ENCODE measurements at regions not wholly inside any gene's neighbourhood (a gene's known extent, or its start where the extent isn't known, plus 50 kb on each side); places are given as distances from the start of the nearest gene placed in this dataset.
"Not testable (repeated sequence)": the region's sequence is repeated elsewhere in the genome, so short reads cannot be mapped to it uniquely, and the experiment has no call there.

DNA sequence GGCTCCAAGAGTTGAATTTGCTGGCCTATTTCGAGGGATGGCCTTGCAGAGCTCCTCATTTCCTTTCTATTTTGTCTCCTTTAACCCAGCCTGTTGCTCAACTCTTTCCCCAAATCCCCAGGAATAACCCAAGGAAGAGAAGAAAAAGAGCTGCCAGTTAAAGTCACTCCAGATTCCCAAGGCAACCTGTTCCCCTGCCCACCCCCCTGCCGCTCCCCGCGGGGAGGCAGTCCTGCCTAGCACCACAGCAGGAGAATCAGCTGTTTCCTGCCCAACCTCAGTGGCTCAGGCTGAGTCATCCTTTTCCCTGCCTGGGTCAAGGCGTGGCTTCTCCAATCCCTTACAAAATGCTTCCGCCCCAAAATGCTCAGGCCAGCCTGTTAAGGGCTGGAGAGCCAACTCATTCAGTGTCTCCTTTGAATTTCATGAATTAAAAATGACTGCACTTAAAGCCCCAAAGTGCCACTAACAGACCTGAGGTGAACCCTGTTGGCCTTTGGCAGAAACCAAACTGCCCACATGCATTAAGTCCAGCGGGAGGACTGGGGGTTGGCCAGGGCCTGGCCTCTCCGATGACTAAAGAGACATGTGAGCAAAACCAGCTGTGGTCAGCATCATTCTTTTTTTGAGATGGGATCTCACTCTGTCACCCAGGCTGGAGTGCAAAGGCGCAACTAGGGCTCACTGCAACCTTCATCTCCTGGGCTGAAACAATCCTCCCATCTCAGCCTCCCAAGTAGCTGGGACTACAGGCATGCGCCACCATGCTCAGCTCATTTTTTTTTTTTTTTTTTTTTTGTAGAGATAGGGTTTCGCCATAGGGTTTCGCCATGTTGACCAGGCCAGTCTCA is 83.2 kb upstream of the KIF5B start:
- DNase-seq, result no peak

DNA sequence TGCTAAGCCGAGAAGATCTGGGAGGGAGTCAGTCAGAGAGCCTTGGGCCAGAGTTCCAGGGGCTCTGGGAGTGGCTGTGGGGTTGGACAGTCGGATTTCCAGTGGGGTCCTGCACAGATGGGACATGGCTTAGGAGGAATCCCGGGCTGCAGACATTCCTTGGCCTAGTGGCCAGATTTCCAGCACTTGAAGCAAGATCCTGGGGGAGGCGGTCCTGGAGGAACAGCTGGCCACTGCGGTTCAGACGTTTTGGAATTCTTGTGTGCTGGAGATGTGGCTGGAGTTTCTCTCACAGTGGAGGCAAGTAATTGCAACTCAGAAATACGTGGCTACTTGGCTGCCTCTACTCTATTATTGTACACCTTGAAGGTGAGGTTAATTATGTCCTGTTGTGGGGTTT is 80.7 kb upstream of the KIF5B start:
- DNase-seq, result not testable (repeated sequence)

DNA sequence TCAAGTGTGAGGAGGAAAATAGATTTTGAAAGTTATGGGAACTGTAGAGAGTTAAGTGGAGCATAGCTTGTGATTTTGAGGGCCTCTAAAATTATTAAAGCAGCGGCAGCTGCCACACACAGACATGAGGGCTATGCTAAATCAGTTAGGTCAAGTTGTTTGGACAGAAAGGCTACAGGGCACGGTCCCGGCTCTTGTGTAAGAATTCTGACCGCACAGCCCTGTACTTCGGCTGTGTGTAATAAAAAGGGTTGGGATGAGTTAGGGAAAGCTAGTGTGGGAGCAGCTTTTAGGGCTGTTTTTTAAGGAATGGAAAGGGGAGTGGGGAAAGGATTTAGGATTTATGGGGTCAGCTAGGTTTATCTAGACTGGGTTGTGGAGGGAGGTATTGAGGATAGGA is 79.6 kb upstream of the KIF5B start:
- DNase-seq, result not testable (repeated sequence)

DNA sequence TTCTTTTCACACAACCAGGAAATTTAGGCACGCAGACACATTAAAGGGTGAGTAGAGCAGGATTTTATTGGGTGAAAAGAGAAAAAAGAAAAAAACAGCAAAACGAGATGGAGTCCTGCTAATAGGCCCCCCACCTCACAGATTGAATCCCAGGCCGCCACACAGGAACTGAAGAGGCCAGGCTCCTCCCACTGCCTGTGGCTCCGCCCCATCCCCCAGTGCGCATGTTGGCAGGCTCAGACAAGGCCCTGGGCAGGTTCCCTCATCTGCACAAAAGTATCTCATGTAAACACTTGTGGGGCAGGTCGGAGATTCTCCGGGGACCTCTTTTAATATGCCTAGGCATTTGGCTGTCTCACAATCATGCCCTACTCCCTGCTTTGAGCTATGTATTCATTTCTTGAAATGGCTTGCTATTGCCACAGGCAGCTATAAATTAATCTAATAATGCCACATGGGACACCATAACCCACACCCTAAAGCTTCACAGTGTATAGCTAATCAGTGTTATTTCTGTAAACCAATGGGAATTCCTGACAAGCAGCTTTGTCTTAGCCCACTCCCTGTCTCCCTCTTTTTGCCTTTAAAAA is 76.2 kb upstream of the KIF5B start:
- DNase-seq, result no peak

DNA sequence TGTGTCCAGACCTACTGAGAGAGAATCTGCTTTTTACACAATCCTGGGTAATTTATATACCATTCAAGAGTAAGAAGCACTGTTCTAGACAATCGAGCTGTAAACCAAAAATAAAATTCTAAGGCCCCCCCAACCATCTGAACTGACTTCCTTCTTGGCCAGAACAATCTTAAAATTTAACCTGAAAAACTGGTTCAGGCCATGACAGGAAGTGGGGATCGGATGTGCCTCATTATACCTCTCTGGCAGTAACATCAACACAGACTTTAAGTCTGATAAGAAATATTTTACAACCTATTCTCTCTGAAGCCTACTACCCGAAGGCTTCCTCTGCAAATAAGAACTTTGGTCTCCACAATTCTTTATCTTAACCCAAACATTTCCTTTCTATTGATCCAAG is 75.2 kb upstream of the KIF5B start:
- no peak for DNase-seq

DNA sequence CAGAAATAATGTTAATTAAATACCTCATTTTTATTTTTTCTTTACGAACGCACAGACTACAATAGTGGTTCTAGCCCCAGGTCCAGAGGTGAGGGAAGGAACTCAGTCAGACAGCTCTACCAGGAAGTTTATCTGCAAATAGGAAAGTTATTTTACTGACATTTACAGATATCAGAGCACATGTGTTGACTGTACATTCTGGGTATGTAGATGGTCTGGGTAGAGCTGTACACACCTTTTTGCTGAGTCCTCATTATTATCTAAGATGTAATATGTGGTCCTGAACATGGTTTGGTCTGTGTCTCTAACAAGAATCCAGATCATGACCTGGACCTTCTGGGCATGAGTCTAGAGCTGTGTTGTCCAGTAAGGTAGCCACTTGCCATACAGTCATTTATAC is 74.6 kb upstream of the KIF5B start:
- no peak for DNase-seq

DNA sequence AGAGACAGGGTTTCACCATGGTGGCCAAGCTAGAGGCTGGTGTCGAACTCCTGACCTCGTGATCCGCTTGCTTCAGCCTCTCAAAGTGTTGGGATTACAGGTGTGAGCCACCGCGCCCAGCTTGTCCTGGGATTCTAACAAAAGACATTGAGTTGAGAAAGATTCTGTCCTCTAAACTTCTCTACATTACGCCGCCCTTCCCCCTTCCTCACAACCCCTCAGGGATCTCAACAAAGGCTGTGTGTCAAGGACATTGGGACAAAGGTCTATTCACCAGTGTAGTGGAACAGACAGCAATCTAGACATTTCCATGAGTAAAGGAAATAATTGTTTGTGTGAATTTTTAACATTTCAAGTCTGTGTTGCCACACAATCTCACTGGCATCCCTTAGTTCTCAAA is 68.8 kb upstream of the KIF5B start:
- no peak for DNase-seq

DNA sequence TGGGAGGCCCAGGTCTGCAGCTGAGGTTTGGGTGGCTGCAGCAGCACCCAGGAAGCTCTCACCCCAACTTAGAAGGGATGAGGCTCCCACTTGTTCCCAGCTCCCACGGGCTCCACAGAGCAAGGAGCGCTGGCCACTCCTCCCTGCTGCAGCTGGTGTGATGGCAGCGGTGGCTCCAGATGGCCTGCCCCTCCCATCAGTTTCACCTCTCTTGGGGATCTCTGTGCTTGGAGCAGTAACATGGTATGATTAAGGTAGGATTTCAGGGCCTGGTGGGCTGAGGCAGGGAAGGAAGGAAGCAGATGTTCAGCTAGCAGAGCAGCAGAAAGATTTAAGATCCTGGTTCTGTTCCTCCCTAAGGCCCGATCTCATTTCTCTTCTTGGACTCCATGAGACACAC is 66.8 kb upstream of the KIF5B start:
- DNase-seq, result no peak

DNA sequence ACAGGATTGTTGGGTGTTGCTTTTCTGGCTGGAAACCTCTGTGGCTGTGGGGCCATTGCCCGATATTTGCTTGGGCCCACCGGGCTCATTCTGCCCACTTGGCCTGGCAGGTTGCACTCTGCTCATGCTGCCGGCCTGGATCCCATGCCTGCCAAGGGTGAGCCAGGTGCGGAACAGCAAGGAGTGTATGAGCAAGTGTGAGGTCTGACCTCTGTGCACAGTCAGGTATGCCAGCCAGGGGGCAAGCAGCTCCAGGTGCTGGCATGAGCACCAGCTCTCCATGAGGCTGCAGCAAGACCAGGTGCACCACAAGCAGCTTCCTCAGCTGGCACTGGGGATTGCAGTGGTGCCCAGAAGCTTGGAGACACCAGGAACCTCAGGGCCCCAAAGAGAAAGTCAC is 65.4 kb upstream of the KIF5B start:
- no peak for DNase-seq

DNA sequence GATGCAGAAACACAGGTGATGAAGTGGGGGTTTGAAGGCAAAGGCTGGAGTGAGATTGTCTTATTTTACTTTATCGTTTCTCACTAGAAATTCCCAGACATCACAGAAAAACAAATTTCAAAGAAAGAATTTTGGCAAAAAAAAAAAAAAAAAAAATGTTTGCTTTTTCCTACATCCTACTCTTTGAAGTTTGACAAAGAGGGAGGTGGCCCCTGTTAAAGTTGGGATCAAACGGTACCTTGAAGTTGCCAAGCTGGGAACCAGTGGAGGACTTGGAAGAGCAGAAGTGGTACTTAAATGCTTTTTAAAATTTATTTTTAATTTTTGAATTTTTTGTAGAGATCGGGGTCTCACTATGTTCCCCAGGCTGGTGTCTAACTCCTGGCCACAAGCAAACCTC is 63.9 kb upstream of the KIF5B start:
- no peak for DNase-seq

DNA sequence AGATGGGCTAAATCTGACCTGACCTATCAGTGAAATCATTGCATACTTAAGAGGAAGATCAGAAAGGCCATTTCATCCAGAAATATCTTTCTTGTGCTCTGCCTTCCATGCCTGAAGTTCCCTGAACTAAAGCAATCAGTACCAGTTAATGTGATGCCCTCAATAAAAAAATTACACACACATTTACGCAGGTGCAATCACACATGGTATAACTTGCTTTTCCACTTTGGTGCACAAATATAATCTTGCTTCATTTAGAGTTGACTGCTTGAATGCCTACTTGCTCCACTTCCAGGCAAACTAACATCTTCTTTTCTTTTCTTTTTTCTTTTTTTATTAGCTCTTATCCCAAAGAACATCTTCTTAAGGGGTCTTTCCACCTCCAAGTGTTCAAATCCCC is 58.3 kb upstream of the KIF5B start:
- no peak for DNase-seq

DNA sequence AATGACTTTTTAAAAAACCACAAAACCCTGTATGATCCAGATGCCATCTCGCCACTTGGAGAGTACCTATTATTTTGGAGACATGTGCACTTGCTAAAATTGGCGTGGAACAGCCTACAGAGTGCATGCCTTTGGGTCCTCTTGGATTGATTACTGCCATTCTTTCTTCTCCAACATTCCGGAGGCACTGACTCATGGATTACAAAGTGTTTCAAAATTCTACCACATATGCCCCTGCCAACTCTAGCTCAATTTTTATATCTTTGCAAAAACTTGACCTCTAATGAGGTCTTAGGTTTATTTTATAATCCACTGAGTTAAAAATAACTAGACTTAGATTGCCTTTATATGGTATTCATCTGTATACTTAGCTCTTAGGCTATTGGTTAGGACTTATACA is 55.8 kb upstream of the KIF5B start:
- no peak for DNase-seq

DNA sequence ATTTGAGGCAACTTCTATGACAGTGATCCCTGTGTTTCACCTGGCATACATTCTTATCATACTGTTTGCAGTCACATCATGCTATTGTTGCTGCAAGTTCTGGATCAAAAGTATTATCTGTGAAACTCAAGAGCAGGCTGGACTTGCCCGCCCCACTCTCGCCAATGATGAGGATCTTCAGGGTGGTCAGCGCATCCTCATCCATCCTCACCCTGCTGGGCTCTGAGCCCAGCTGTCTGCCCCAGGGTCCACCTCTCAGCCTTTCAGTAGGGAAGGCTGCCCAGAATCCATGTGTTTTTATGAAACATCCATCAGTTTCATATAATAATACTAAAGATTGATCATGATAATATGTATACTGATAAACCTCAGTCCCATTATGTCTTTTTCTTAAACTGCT is 55.4 kb upstream of the KIF5B start:
- DNase-seq, result no peak

DNA sequence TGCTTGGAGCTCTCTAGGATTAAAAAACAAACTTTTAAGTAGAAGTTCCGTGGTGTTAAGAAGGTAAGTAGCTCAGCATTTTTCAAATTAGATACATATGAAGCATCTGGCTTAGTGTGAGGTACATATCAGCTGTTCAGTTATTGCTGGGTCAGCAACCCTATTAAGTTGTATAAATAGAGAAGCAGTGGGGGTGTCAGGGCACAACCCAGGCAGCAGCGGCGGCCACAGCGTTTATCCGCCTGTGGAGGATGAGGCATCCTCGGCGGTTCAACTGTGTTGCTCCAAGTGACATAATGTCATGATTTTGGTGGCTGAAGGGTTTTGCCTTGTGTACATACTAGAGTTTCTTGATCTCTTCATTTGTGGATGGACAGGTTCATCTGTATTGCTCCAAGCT is 54.6 kb upstream of the KIF5B start:
- no peak for DNase-seq

DNA sequence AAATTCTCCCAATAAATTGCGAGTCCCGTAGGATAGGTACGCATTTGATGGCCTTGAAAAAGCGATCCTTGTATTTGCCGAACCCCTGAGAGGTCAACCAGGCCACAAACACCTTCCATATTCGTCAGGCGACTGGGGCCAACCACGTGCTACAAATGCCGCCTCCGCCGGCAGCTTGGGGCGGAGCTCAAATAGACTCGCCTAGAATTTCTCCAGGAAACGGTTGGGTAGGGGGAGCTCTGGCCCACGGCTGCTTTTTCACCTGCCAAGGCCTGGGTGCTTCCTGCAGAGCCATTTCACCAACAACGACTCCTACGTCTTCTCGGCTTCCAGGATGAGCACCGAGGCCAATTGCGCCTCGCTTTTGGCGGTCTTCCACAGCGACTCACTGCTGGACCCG is 53.4 kb upstream of the KIF5B start:
- DNase-seq, result no peak
